GM21528 (cell line): ENCODE measurements at regions not wholly inside any gene's neighbourhood (a gene's known extent, or its start where the extent isn't known, plus 50 kb on each side); places are given as distances from the start of the nearest gene placed in this dataset.

ENCODE experiments used
- ATAC-seq: cut with Tn5 transposase; IDR thresholded peaks from one replicate; pipeline ENCODE4 v1.9.1; 2021; ENCODE audit warnings: mild to moderate bottlenecking, moderate library complexity; ENCODE audit not compliant: unreplicated experiment, low FRiP score

- no peak for ATAC-seq
Observed at GRCh38 chr6:22394691-22395090, 97.9 kb upstream of the PRL start.

- no peak for ATAC-seq
Observed at GRCh38 chr6:22399693-22400092, 102.9 kb upstream of the PRL start.

- no peak for ATAC-seq
Observed at GRCh38 chr6:22401206-22401605, 104.4 kb upstream of the PRL start.

- no peak for ATAC-seq
Observed at GRCh38 chr6:22401932-22402331, 105.1 kb upstream of the PRL start.

GRCh38 chr6:22409486-22409885, 112.7 kb upstream of the PRL start:
- no peak for ATAC-seq

GRCh38 chr6:22411376-22412105, 114.7 kb upstream of the PRL start:
- no peak for ATAC-seq

GRCh38 chr6:22412994-22413393, 116.2 kb upstream of the PRL start:
- ATAC-seq, result no peak

DNA sequence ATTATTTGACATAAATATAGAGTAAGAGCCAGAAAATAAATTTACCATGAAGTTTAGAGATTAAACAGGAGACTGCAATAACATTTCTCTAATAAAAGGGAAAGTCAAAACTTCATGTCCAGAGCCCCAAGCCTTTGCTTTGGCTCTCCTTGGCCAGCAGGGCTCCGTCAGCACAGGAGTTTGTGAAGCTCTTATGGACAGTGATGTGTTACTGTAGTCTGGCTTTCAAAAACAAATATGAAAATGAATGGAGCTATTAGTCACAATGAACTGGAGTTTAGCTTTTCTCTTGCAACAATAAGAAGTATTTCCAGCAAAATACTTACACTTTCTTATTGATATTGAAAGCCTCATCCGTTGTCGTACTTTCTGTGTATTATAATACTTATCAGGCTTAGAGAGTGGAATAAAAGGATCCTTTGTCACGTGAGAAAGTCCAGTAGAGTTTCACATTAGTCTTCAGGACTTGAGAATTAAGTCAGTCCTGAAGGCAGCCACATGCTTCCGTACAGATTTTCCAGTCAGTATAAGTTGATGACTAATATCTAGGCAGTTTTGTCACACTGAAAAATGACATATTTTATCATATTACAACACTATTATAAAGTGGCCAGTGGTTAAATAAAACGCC, 117.0 kb upstream of the PRL start:
- no peak for ATAC-seq

DNA sequence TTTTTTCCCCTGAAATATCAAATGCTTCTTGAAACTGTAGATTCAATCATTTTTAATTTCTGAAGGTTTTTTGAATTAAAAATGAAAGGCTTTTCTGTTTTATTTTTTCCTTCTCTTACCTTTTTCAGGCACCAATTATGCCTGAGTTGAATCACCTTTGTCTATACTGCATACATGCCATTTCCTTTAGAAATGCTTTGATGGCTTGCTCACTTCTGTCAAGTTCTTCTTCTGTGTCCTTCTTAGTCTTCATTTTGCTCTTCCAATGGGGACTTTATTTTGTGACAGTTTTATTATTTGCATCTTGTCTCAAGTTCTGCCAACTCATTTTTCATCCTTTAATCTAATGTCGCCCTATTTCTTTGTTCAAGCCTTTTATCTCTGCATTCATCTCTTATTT, 121.9 kb upstream of the PRL start:
- ATAC-seq, result no peak

DNA sequence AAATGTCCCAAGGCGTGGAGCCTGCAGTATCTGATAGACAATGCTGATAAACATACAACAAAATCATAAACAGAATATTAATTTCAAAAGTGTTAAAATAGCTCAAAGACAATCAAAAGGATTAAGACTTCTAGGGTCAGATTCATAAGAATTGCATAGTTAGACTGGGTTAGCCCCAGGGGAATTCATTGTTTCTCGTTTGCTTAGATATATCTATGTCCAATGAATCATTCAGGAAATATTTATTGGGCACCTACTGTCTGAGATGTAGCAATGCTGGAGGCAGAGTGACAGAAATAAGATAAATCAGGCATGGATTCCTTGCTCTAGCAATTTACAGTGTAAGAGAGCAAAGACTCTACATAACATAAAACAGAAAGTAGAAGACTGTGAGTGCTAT, 124.4 kb upstream of the PRL start:
- no peak for ATAC-seq

GRCh38 chr6:22424196-22424595, 127.4 kb upstream of the PRL start:
- no peak for ATAC-seq

DNA sequence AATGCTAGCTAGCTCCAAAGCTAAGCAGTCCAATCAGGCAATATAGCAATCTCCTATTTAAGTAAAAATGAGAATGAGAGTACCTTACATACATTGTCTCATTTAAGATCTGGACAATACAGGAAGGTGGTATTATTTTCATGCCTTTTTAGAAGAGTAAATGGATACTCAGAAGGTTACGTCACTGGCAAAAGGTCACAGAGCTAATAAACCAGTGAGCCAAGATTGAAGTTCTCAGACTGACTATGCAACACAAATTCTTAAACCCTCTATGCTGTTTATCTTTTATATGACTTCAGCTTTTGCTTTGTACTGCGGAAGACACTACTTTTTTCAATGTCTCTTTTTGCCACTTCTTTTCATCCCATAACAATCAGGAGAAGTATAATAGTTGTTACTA, 135.2 kb upstream of the PRL start:
- no peak for ATAC-seq

DNA sequence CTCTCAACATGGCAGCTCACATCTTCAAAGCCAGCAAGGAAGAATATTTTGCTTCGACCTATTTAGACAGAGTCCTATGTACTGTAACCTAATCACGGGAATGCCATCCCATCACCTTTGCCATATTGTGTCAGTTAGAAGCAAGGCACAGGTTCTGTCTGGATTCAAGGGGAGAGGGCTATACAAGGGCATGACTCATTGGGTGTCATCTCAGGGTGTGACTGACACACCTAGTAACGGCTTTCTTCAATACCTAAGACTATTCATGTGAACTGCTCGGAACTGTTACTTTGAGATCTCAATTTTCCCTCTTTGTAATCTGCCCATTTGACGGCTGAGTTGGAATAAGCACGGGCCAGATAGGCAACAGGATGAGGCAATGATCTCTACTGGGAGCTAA, 135.6 kb upstream of the HDGFL1 start:
- no peak for ATAC-seq

- ATAC-seq, result no peak
Observed at GRCh38 chr6:22435151-22435550, 134.2 kb upstream of the HDGFL1 start.

- no peak for ATAC-seq
Observed at GRCh38 chr6:22436134-22436533, 133.2 kb upstream of the HDGFL1 start.

- ATAC-seq, result no peak
Observed at GRCh38 chr6:22437665-22438064, 131.7 kb upstream of the HDGFL1 start.

- no peak for ATAC-seq
Observed at GRCh38 chr6:22442826-22443225, 126.5 kb upstream of the HDGFL1 start.

GRCh38 chr6:22444330-22444729, 125.0 kb upstream of the HDGFL1 start:
- no peak for ATAC-seq

DNA sequence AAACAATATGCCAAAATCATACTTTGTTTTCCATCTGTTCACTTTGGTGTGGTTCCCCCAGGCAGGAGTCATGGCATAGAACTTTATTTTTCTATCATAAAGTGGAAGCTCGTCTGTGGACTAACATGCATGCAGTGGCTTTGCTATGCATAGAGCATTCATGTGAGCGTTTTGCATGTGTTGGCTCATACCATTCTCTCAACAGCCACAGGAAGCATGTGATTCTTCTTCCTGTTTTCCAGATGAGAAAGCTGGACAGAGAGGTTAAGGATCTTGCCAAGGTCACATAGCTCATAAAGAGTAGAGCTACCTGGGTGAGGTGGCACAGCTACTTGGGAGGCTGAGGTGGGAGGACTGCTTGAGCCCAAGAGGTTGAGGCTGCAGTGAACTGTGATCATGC, 123.4 kb upstream of the HDGFL1 start:
- no peak for ATAC-seq

DNA sequence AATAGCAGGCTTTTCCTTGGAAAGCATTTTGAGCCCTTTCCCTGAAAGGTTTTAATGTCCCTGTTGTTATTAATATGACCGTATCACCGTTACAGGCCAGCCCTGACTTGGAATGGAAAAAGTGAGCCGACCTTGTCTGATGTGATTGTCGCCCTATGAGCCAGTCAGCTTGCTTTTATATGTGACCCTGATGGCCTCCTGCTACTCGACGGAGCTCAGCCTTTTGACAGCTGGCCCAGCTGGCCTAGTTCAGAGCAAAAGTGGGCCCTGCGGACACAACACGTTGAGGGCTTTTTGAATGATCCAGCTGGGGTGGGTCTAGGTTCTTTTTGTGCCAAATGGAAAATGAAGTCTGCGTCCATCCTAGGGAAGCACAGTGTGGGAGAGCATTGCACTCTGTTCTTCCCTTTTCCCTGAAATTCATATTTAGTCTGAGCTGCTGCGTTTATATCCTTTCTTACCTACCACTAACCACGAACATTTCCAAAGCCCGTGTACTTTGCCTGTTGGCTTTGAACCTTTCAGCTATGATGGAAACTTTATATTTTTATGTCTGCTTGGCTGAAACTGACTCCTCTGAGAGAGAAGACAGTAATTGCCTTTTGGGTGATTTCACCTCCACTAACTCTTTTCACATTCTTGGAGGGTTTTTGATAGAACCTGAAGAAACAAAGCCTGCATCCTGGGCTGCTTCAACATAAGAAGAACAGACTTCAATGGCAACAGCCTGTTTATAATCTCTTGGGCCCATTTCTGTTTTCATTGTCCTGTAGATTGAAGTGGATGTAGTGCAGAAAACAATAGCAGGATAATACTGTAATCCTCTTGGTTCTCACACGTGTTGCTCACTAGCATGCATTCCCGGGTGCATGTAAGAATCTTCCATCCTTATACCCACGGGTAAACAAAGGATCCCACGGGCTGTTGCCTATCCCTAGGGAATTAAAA, 121.8 kb upstream of the HDGFL1 start:
- ATAC-seq, result no peak

DNA sequence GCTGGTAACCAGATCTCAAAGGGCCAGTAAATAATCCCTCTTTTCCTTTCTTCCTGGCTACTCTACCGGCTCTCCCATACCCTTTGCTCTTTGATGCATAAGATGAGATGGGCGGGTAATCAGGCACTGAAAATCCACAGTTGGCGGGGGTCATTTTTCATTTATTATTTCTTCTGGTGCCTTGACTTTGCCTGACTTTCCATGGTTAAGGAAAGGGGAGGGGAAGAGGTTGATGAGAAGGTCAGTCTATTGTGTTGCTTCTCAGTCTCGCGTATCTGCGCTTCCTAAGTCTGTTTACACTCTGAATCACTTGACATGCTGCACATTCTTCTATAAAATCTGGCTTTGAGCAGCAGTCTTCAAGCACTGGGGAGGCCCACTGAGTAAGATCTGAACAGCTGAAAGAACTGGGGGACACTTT, 121.1 kb upstream of the HDGFL1 start:
- ATAC-seq, result no peak
